HTR-8/SVneo (cell line): ENCODE measurements at regions not wholly inside any gene's neighbourhood (a gene's known extent, or its start where the extent isn't known, plus 50 kb on each side); places are given as distances from the start of the nearest gene placed in this dataset.
A peak's percentile ranks its signal among the peaks of the same experiment; 100 is the strongest.

Experiments used
- DNase-seq: peaks from one replicate; pipeline ENCODE4 v3.0.0; 2011; ENCODE audit warnings: low spot score, mixed read lengths; ENCODE audit not compliant: insufficient read length
- FAIRE-seq: peaks from 2 replicates; lab custom pipeline; 2011; peaks lifted over from hg19 to GRCh38; lab: Jason Lieb, UNC

DNA sequence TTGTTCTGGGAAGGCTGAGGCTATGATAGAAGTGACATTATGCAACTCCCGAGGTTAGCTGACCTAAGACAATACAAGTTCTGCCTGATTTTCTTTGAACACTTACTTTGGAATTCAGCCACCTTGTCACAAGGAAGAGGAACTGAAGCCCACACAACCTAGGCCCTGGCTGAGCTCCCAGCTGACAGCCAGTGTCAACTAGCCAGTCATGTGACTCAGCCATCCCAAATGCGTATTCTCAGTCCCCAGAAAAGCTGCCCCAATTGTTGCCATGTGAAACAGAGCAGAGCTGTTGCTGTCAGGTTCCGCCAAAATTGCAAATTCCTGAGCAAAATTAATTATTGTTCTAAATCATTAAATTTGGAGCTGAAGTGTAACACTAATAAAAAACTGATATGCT, 1010.0 kb downstream of the XPNPEP1 start:
- FAIRE-seq: no peak
- DNase-seq: no peak

DNA sequence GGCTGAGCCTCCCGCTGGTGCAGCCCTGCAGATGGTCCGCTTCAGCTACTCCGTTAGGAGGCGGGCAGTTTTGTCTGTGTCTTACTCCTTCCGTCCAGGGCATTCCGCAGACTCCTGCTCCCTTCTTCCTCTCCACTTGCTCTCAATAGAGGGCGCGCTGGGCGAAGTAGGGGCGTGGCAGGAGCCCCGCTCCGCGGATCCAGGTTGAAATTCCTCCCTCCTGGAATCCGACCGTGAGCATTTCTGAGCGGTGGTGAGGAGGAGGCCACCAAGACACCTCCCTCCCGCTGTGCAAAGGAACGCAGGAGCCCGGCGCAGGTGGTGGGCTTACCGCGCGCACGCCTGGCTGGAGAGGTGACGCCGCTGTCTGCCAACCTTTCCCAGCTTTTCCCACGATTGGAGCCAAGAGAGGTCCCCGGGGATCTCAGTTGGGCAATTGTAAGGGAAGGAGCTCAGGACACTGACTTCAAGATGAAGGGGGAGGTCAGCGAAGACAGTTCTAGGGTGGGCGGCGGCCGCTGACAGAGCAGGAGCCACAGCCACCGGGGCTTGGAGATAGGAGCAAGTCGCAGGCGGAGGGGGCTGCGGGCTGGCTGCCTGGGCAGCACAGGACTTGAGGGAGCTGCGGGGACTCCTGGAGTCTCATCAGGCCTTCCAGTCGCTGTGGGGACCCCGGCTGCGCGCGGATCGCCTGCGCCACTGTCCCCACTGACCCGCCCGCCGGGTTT, 1011.3 kb downstream of the XPNPEP1 start:
- DNase-seq: peak; percentile 50

DNA sequence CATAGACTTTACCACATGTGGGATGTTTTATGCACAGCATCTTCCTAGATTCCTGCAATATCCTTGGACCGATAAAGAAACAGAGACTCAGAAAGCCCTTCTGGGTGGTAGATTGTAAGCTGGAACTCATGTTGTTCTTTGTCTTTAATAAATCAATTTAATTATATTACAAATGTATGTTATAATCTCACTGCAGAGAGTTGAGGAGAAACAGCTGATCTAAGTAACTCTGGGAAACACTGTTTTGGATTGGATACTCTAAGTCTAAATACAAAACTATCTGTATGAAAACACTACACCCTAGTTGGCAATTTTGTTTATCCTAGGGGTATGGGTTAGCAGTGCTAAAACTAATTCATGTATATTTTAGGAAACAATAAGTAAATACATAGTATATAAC, 1015.2 kb downstream of the XPNPEP1 start:
- FAIRE-seq: no peak
- DNase-seq: no peak

More for the DNA sequence above, 1011.3 kb downstream of the XPNPEP1 start:
- no peak for FAIRE-seq

- no peak for FAIRE-seq
These were observed 1017.5 kb downstream of the XPNPEP1 start for GRCh38 chr10:108905821-108906220.

DNA sequence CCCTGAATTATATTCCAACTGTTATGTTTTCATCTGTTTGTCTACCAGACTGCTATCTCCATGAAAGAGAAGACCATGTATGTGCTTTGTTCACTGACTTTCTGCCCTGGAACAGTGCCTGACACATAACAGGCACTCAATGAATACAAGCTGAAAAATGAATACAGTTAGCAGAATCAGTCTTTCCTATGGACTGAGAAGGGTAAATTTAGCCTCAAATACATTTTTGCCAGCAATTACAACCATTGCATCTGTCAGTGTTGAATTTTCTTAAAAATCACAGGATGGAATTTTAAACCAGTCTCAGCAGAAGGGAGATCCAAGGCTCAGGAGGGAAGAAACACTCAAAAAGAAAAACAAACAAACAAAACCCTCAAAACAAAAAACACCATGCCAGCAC, 1018.1 kb downstream of the XPNPEP1 start:
- FAIRE-seq: no peak
- DNase-seq: no peak

More at GRCh38 chr10:108905821-108906220, 1017.5 kb downstream of the XPNPEP1 start:
- no peak for DNase-seq

DNA sequence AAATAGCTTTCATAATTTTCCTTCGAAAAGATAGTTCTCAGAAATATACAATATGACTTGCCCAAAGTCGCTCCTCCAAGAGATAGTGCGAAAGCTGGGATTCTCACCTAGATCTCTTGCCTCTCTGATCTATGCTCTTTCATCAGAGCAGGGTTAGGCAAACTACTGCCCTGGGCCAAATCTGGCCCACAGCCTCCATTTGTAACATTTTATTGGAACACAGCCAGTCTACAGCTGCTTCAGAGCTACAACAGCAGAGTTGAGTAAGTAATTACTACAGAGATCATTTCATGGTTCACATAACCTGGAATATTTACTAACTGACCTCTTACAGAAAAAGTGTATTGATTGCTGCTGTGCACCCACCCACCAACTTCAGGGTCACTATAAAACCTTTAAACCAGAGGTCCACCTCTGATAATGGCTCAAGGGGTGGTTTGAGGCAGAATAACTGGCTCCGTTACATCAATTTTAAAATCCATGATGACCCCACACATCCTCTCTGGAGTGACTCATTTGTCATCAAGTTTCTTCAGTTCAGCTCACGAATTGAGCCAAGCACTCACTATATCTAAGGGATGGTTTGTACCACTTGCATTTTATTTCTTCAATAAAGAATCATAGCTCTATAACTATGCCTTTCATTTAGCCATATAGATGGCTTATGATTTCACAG, 1019.0 kb downstream of the XPNPEP1 start:
- FAIRE-seq (no peak), DNase-seq (no peak)

GRCh38 chr10:108902619-108903285, 1020.6 kb downstream of the XPNPEP1 start:
- FAIRE-seq (no peak), DNase-seq (no peak)

GRCh38 chr10:108901781-108902618, 1021.3 kb downstream of the XPNPEP1 start:
- FAIRE-seq (no peak), DNase-seq (no peak)

DNA sequence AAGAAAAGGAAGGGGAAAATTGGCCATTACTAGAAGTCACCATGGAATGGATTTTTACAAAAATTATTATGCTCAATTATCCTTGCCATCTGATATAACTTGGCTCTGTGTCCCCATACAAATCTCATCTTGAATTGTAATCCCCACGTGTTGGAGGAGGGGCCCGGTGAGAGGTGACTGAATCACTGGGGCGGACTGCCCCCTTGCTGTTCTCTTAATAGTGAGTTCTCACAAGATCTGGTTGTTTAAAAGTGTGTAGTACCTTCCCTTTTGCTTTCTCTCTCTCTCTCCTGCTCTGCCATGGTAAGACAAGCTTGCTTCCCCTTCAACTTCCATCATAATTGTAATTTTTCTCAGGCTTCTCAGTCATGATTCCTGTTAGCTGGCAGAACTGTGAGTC, 1023.6 kb downstream of the XPNPEP1 start:
- FAIRE-seq (no peak), DNase-seq (no peak)

DNA sequence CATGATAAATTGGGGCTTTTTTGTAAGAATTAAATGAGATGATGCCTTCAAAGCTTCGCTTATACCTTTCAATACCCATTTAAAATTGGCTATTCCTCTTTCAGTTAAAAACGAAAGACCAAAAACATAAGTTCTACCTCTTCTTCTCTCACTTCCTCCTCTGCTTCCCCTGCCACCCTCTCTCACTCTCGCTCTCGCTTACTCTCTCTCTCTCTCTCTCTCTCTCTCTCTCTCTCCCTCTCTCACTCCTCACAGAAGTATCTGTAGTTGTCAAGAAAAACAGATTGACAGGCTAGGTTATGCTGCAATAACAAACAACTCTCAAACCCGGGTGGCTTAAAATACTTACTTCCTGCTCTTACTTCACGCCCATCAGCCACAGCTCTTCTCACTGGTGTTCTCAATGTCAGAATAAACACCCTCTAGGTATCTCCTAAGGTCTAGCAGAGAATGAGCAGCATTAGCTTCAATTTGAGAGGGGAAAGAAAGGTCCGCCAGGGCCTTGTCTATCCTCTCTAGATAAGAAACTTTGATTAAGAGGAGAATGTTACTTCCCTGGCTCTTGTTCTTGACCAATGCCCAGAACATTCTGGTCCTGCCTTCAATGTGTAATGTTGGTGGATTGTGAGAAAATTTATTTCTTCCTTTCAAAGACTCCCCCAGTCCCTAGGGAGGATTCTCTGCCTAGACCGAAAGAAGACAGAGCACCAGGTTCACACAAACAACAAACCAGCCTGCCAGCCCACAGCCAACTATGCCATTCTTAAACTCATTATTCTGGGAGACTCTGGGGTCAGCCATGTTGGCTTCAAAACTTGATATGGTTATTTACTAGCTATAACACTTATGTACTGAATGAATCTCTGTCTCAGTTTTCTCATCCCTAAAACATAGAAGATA, 1028.7 kb downstream of the XPNPEP1 start:
- DNase-seq (no peak), FAIRE-seq (no peak)

GRCh38 chr10:108877095-108877561, 1046.2 kb downstream of the XPNPEP1 start:
- no peak for DNase-seq
- FAIRE-seq: no peak

- FAIRE-seq (no peak), DNase-seq (no peak)
These were observed 1050.5 kb downstream of the XPNPEP1 start for GRCh38 chr10:108872854-108873253.

DNA sequence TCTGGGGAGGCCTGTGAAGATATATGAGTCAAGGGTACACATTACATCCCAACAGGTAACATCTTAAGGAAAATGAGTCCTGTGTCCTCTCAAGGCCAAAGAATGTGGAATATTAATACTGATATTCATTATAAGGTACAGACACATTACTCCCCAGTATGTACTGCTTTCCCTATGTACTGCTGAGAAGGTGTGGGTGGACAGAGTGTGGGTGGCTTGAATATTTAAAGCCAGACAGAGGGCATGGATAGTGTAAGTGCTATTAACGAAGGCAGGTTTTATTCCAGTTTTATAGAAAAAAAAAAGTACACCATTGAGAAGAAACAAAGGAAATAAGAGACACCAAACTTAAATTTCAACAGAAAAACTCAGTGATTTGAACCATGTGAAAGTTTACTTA, 1054.4 kb downstream of the XPNPEP1 start:
- FAIRE-seq (no peak), DNase-seq (no peak)

- no peak for DNase-seq
These were observed 1060.5 kb downstream of the XPNPEP1 start for GRCh38 chr10:108862676-108863350.

GRCh38 chr10:108861181-108861754, 1062.0 kb downstream of the XPNPEP1 start:
- FAIRE-seq: no peak
- no peak for DNase-seq

More at GRCh38 chr10:108862676-108863350, 1060.5 kb downstream of the XPNPEP1 start:
- FAIRE-seq: no peak

- FAIRE-seq (no peak), DNase-seq (no peak)
These were observed 1071.1 kb downstream of the XPNPEP1 start for GRCh38 chr10:108852211-108852610.

- no peak for FAIRE-seq
- no peak for DNase-seq
These were observed 1073.0 kb downstream of the XPNPEP1 start for GRCh38 chr10:108850138-108850854.

DNA sequence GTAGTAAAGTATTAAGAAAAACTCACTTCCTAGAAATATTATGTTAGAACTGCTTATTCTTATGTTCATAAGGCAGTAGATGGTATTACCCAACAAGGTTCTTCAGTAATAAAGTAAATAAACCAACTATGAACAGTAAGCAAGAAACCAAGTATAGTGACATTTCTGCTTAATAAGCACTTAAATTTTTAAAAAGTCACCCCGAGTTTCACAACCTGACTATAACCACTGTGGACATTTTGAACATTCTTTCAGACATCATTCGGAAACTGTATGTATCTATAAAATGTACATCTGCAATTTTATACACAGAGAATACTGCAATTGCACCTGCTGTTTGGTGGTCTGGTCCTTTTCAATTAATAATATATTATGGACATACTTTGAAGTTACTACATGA, 1073.6 kb downstream of the XPNPEP1 start:
- FAIRE-seq (no peak), DNase-seq (no peak)
